Thyroid gland (tissue), 1 donor: ENCODE measurements at regions not wholly inside any gene's neighbourhood (a gene's known extent, or its start where the extent isn't known, plus 50 kb on each side); places are given as distances from the start of the nearest gene placed in this dataset. TPM values are rescaled to one million over a fixed set of nuclear protein-coding genes. Genes with fewer than 3 reads are reported as not detected.

Experiments
- small RNA-seq: library from RNA; depleted of rRNA; stranded (forward); fragments of <200 nt; gene quantifications from one replicate; pipeline ENCODE3, GENCODE V24; 2016

Small RNA genes lying in the stretch of these regions (small RNA-seq; reads per million reads assigned to genes)
- not detected for gene RF00139
- not detected for gene RN7SKP286
